Breast epithelium (tissue), 3 donors: ENCODE measurements at regions not wholly inside any gene's neighbourhood (a gene's known extent, or its start where the extent isn't known, plus 50 kb on each side); places are given as distances from the start of the nearest gene placed in this dataset.

Source experiments
- POLR2AphosphoS5 ChIP-seq, 3 donors: sonication (generic); formaldehyde crosslinking; IDR thresholded peaks; one replicate each; pipeline ENCODE4 v1.6.1; 2017; ENCODE audit warnings: antibody characterized with exemption in 3 of 3
- TF ChIP-seq, protein P1 (sequence below), 3 donors: fragments of 450-650 bp; IDR thresholded peaks; one replicate each; pipeline ENCODE4 v1.5.1; 2016 to 2017; ENCODE audit warnings: antibody characterized with exemption in 3 of 3, mild to moderate bottlenecking in 3 of 3, moderate library complexity in 3 of 3

DNA sequence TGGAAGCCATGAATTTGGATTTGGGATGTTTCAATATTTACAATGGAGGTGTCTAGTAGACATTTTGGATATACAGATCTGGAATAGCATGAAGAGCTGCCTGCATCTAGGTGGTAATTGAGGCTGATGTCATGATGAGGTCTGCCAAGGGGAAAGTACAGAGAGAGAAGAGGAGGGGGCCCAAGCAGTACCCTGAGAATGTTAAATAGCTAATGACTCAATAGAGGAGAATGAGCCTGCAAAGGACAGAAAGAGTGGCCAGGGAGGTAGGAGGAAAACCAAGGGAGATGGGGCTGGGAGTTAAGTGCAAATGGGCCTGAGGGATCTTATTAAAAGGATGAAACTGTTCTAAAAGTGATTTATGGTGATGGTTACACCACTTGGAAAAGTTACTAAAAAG, 182.2 kb upstream of the KIT start:
- TF ChIP-seq, protein P1, sequence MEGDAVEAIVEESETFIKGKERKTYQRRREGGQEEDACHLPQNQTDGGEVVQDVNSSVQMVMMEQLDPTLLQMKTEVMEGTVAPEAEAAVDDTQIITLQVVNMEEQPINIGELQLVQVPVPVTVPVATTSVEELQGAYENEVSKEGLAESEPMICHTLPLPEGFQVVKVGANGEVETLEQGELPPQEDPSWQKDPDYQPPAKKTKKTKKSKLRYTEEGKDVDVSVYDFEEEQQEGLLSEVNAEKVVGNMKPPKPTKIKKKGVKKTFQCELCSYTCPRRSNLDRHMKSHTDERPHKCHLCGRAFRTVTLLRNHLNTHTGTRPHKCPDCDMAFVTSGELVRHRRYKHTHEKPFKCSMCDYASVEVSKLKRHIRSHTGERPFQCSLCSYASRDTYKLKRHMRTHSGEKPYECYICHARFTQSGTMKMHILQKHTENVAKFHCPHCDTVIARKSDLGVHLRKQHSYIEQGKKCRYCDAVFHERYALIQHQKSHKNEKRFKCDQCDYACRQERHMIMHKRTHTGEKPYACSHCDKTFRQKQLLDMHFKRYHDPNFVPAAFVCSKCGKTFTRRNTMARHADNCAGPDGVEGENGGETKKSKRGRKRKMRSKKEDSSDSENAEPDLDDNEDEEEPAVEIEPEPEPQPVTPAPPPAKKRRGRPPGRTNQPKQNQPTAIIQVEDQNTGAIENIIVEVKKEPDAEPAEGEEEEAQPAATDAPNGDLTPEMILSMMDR (IDR thresholded peaks at IDR 0.05) = no peak
- no peak for TF ChIP-seq POLR2AphosphoS5 (IDR thresholded peaks at IDR 0.05)
